AG04449 (cell line): ENCODE measurements at regions not wholly inside any gene's neighbourhood (a gene's known extent, or its start where the extent isn't known, plus 50 kb on each side); places are given as distances from the start of the nearest gene placed in this dataset.

ENCODE experiments used
- CTCF ChIA-PET: fragments of 350-600 bp; formaldehyde crosslinking; extraction: SDS; loops from one replicate; lab custom pipeline; 2021; ENCODE audit warnings: antibody characterized with exemption; lab: Yijun Ruan, JAX
- POLR2A ChIA-PET: fragments of 400-600, 350-600 bp; formaldehyde crosslinking; extraction: SDS; loops from one replicate; lab custom pipeline; 2020; ENCODE audit warnings: antibody characterized with exemption, inconsistent platforms; lab: Yijun Ruan, JAX
- DNase-seq: peaks from one replicate; pipeline ENCODE4 v3.0.0-alpha.2; 2010; ENCODE audit warnings: low read depth, low spot score
- H3K4me3 ChIP-seq: 2 replicates; pipeline ENCODE4 v1.5.1; 2011; ENCODE audit warnings: low read depth, mild to moderate bottlenecking, control low read depth, low read length
- CTCF ChIP-seq: IDR thresholded peaks from one replicate; pipeline ENCODE4 v1.5.1; 2011; ENCODE audit warnings: mild to moderate bottlenecking, moderate library complexity, low read length, control low read depth, inconsistent platforms; ENCODE audit not compliant: insufficient read depth; ENCODE audit errors: missing control alignments

- CTCF ChIA-PET, result no interaction called here
- no peak overlapping the region for H3K4me3 ChIP-seq
- no peak for TF ChIP-seq CTCF
- POLR2A ChIA-PET, result no interaction called here
- no peak for DNase-seq
Observed at GRCh38 chr16:65716737-65717700, 595.2 kb upstream of the CDH11 start.

- TF ChIP-seq CTCF, result no peak
- DNase-seq, result no peak
- ChIA-PET CTCF (interaction anchor here (0.5 kb wide), 1 partner anchor 591 kb away, joined by 3 read pairs; no protein-coding TSS in a partner anchor), POLR2A (no interaction called here)
- no peak overlapping the region for H3K4me3 ChIP-seq
Observed at GRCh38 chr16:65713181-65713808, 591.4 kb upstream of the CDH11 start.

DNA sequence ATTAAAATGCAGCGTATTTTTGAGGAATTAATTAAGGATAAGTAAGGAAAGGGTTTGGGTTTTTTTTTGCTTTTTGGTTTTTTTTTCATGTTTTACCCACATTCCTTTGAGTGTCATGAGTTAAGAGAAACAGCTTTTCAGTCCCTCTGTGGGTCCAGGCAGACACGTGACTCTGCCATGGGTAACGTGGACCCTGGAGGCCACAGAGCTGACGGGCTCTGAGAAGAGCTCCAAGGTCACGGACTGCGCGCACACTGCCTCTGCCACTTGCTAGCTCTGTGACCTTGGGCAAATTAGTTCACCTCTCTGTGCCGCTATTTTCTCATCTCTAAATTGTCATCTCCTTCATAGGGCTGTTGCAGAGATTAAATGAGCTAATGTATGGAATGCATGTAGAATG, 588.2 kb upstream of the CDH11 start:
- POLR2A ChIA-PET, result no interaction called here
- DNase-seq, result no peak
- TF ChIP-seq CTCF, result no peak
- CTCF ChIA-PET, result interaction anchor here (1.6 kb wide), 1 partner anchor 11 kb away, joined by 4 read pairs; no protein-coding TSS in a partner anchor
- H3K4me3 ChIP-seq, result no peak overlapping the region

GRCh38 chr16:65704866-65705265, 583.0 kb upstream of the CDH11 start:
- DNase-seq, result no peak
- CTCF ChIA-PET, result interaction anchor here (0.8 to 1.4 kb wide), 2 partner anchors 8 to 11 kb away, joined by 3 read pairs; no protein-coding TSS in a partner anchor
- peak; percentile 21 for TF ChIP-seq CTCF
- POLR2A ChIA-PET, result no interaction called here
- no peak overlapping the region for H3K4me3 ChIP-seq

DNA sequence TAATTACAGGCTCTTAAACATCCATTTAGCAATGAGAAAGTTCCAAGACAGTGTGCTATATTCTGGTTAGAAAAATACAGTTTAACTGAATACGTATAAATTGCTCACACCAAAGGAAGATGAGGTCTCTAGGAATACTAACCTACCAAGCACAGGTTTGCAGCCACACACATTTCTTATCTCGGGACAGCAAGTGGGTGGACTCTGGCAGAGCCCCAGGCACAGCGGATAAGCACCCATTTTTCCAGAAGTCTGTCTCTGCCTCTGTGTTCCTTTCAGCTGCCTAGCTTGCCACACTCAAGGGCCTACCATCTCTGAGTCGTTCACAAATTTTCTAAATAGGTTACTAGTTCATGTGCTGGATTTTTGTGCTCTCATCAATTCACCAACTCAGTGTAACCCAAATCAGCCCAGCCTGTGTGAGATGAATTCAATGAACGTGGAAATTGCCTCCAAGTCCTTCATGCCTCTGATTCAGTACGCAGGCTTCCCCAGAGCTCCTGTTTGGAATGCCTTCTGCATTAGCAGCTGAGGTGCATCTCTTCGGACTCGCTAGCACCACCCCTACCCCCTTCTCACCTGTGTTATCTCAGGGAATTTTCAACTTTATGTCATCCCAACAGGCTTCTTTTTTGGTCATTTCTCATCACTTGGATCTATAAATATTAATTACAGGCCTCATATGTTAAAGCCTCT, 581.0 kb upstream of the CDH11 start:
- no peak for DNase-seq
- H3K4me3 ChIP-seq, result no peak overlapping the region
- CTCF ChIA-PET, result no interaction called here
- TF ChIP-seq CTCF, result no peak
- POLR2A ChIA-PET, result no interaction called here

DNA sequence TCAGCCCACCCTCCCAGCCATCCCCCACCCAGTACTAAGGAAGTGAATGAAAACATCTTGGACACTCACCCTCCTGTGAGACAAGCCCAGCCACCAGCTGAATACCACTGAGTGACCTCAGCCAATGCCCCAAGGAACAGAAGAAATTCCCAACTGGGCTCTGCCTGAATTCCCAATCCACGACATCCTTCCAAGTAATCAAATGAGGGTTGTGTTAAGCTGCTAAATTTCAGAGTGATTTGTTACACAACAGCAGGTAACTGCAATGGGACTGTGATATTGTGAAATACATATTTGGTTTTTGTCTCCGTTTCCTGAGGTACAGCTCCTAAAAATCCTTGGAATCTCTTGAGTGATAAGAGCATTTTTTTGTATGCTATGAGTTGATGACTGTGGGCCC, 578.7 kb upstream of the CDH11 start:
- ChIA-PET POLR2A (no interaction called here), CTCF (interaction anchor here (1.1 kb wide), 1 partner anchor 570 kb away, joined by 4 read pairs; no protein-coding TSS in a partner anchor)
- no peak for TF ChIP-seq CTCF
- no peak overlapping the region for H3K4me3 ChIP-seq
- DNase-seq, result no peak
